BLaER1 (cell line): ENCODE measurements at regions not wholly inside any gene's neighbourhood (a gene's known extent, or its start where the extent isn't known, plus 50 kb on each side); places are given as distances from the start of the nearest gene placed in this dataset.
A peak's percentile ranks its signal among the peaks of the same experiment; 100 is the strongest.

Experiments
- H3K27ac ChIP-seq: shearing (Covaris generic); formaldehyde crosslinking; 2 replicates; pipeline ENCODE4 v1.8.1; 2022
- H3K27me3 ChIP-seq: shearing (Covaris generic); formaldehyde crosslinking; 2 replicates; pipeline ENCODE4 v1.8.1; 2022
- H3K36me3 ChIP-seq: shearing (Covaris generic); formaldehyde crosslinking; 2 replicates; pipeline ENCODE4 v1.8.1; 2022
- H3K4me1 ChIP-seq: shearing (Covaris generic); formaldehyde crosslinking; 2 replicates; pipeline ENCODE4 v1.8.1; 2022
- H3K4me2 ChIP-seq: shearing (Covaris generic); formaldehyde crosslinking; 2 replicates; pipeline ENCODE4 v1.8.1; 2022
- H3K4me3 ChIP-seq: shearing (Covaris generic); formaldehyde crosslinking; 2 replicates; pipeline ENCODE4 v1.8.1; 2022
- H3K9ac ChIP-seq: shearing (Covaris generic); formaldehyde crosslinking; 2 replicates; pipeline ENCODE4 v1.8.1; 2022
- H3K9me3 ChIP-seq: shearing (Covaris generic); formaldehyde crosslinking; 2 replicates; pipeline ENCODE4 v1.8.1; 2022
- H4K20me1 ChIP-seq: shearing (Covaris generic); formaldehyde crosslinking; 2 replicates; pipeline ENCODE4 v1.8.1; 2022
- Cebpa-rat ChIP-seq: shearing (Covaris generic); IDR thresholded peaks from 2 replicates; pipeline ENCODE4 v1.8.1; 2022

DNA sequence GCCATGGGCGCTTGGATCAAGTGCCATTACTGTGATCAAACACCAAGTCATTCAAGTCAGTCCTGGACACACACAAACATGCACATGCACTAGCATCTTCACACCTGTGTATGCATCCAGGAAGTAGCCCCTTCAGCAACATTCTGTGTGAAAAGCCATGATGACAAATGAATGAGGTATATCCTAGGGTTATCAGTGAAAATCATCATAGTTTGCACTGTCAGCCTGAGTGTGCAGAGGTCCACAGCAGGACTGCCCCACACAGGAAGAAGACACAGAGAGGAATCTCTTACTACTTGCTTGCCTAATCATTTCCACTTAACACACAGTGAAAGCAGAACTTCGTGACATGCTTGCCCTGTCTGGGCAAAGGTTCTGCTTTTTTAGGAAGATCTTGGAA is 184.0 kb upstream of the ADO start:
- Histone ChIP-seq H3K27ac (no peak overlapping the region), H3K4me1 (peaks cover 55% of the 10 kb centered on the region), H3K4me3 (no peak overlapping the region), H3K27me3 (no peaks in the 10 kb centered on the region), H4K20me1 (no peaks in the 10 kb centered on the region), H3K36me3 (no peaks in the 10 kb centered on the region), H3K9ac (no peak overlapping the region), H3K9me3 (no peaks in the 10 kb centered on the region), H3K4me2 (no peak overlapping the region)
- no peak for TF ChIP-seq Cebpa-rat

GRCh38 chr10:62623223-62623622 is 181.3 kb upstream of the ADO start:
- Histone ChIP-seq H3K4me2 (no peak overlapping the region), H4K20me1 (no peaks in the 10 kb centered on the region), H3K4me1 (peaks cover 60% of the 10 kb centered on the region), H3K36me3 (no peaks in the 10 kb centered on the region), H3K27ac (no peak overlapping the region), H3K4me3 (no peak overlapping the region), H3K9ac (no peak overlapping the region), H3K9me3 (no peaks in the 10 kb centered on the region), H3K27me3 (no peaks in the 10 kb centered on the region)
- no peak for TF ChIP-seq Cebpa-rat

DNA sequence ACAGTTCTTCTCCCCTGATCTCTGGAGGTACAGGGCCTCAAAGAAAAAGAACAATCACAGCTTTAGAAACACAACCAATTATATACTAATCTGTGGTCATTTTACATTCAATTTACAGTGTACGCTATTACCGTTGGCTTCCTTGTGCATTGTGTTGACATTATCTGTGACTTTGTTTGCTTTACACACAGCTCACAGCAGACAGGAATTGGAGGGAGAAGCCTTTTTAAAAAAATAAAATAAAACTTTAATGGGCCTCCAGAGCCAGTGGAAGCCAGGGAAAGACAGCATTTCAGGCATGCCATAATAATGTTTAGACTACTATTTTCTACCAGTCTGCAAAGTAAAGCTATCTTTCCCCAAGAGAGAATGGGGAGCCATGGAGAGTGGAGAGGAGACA is 179.0 kb upstream of the ADO start:
- Histone ChIP-seq H3K36me3 (no peaks in the 10 kb centered on the region), H3K27me3 (no peaks in the 10 kb centered on the region), H3K4me2 (peak overlapping the region; percentile 46), H3K9ac (no peak overlapping the region), H3K4me3 (no peak overlapping the region), H3K27ac (peak overlapping the region; percentile 45; the same call in 1 of the 2 replicates), H4K20me1 (no peaks in the 10 kb centered on the region), H3K4me1 (peaks cover 44% of the 10 kb centered on the region), H3K9me3 (0 out of 2 replicates have a peak, but pooled peaks cover 3% of the 10 kb centered on the region)
- TF ChIP-seq Cebpa-rat = no peak

- Histone ChIP-seq H3K4me2 (peak overlapping the region; percentile 46), H3K9me3 (peaks cover 8% of the 10 kb centered on the region; the same call in 1 of the 2 replicates), H3K9ac (no peak overlapping the region), H3K4me1 (peaks cover 46% of the 10 kb centered on the region), H4K20me1 (no peaks in the 10 kb centered on the region), H3K36me3 (no peaks in the 10 kb centered on the region), H3K4me3 (no peak overlapping the region), H3K27ac (peak overlapping the region; percentile 45; the same call in 1 of the 2 replicates), H3K27me3 (no peaks in the 10 kb centered on the region)
- TF ChIP-seq Cebpa-rat = no peak
Observed at GRCh38 chr10:62626079-62626478, 178.4 kb upstream of the ADO start.

GRCh38 chr10:62626817-62627216 is 177.7 kb upstream of the ADO start:
- no peak for TF ChIP-seq Cebpa-rat
- Histone ChIP-seq H4K20me1 (no peaks in the 10 kb centered on the region), H3K4me3 (no peak overlapping the region), H3K4me1 (peaks cover 54% of the 10 kb centered on the region), H3K4me2 (peak overlapping the region; percentile 46), H3K27me3 (no peaks in the 10 kb centered on the region), H3K9ac (0 out of 2 replicates have a peak overlapping the region, but pooled peaks have one; percentile 29), H3K9me3 (peaks cover 12% of the 10 kb centered on the region; the same call in 1 of the 2 replicates), H3K27ac (peak overlapping the region; percentile 45; the same call in 1 of the 2 replicates), H3K36me3 (no peaks in the 10 kb centered on the region)

- no peak overlapping the region; the same call in 1 of the 2 replicates for H3K27ac ChIP-seq
- H3K9ac ChIP-seq = no peak overlapping the region
- H4K20me1 ChIP-seq = no peaks in the 10 kb centered on the region
- H3K27me3 ChIP-seq = no peaks in the 10 kb centered on the region
- H3K36me3 ChIP-seq = no peaks in the 10 kb centered on the region
- peaks cover 65% of the 10 kb centered on the region for H3K4me1 ChIP-seq
- peak overlapping the region; percentile 21; the same call in 1 of the 2 replicates for H3K4me2 ChIP-seq
- no peak overlapping the region for H3K4me3 ChIP-seq
- H3K9me3 ChIP-seq = peaks cover 14% of the 10 kb centered on the region; the same call in 1 of the 2 replicates
- TF ChIP-seq Cebpa-rat = no peak
Observed at GRCh38 chr10:62627983-62628382, 176.5 kb upstream of the ADO start.

DNA sequence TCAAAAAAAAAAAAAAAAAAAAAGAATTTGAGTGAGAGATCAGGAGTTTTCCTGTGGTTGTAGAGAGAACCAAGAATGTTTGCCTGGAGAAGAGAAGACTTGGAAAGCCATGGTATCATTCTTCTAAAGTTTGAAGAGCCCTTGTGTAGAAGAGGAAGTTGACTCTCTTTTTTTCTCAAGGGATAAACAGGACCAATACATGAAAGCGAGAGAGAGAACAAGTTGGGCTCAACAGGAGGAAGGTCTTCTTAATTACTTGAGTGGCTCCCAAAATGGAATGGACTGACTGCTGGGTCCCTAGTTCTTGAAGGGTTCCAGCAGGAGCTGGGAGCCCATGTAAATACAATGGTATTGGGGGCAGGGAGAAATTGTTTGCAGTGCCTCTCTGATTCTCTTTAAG is 173.3 kb upstream of the ADO start:
- Histone ChIP-seq H3K4me2 (peak overlapping the region; percentile 85), H3K27me3 (no peaks in the 10 kb centered on the region), H3K9ac (no peak overlapping the region), H3K4me3 (no peak overlapping the region), H3K4me1 (peaks cover 82% of the 10 kb centered on the region), H4K20me1 (no peaks in the 10 kb centered on the region), H3K9me3 (peaks cover 25% of the 10 kb centered on the region), H3K27ac (peak overlapping the region; percentile 93; the same call in 1 of the 2 replicates), H3K36me3 (no peaks in the 10 kb centered on the region)
- no peak for TF ChIP-seq Cebpa-rat

- H3K4me2 ChIP-seq = peak overlapping the region; percentile 85
- no peaks in the 10 kb centered on the region for H3K36me3 ChIP-seq
- H3K4me1 ChIP-seq = peaks cover 80% of the 10 kb centered on the region
- no peak overlapping the region for H3K9ac ChIP-seq
- H3K27ac ChIP-seq = peak overlapping the region; percentile 93
- no peaks in the 10 kb centered on the region for H4K20me1 ChIP-seq
- peaks cover 25% of the 10 kb centered on the region for H3K9me3 ChIP-seq
- no peak for TF ChIP-seq Cebpa-rat
- no peaks in the 10 kb centered on the region for H3K27me3 ChIP-seq
- H3K4me3 ChIP-seq = peak overlapping the region; percentile 42
Observed at GRCh38 chr10:62632071-62632809, 172.3 kb upstream of the ADO start.

DNA sequence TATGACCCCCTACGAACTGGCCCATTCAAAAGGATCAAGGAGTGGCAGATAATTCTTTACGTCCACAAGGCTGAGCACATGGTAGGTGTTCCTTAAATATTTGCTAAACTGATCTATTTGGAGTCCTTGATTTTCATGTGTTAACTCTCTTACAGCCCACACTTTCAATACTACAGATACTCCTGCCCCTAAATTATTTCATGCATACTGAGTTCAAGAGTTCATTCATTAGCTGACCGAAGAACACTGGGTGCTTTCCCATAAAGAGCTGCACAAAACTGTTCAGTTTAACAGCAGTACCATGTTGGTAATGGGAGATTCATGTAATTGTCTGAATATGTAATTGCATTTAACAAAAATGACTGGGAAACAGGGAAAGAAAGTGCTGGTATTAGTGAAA is 170.5 kb upstream of the ADO start:
- Histone ChIP-seq H3K9ac (no peak overlapping the region), H3K4me1 (peaks cover 80% of the 10 kb centered on the region), H4K20me1 (no peaks in the 10 kb centered on the region), H3K9me3 (peaks cover 21% of the 10 kb centered on the region), H3K4me2 (peak overlapping the region; percentile 85), H3K36me3 (no peaks in the 10 kb centered on the region), H3K4me3 (no peak overlapping the region), H3K27me3 (no peaks in the 10 kb centered on the region), H3K27ac (peak overlapping the region; percentile 93)
- TF ChIP-seq Cebpa-rat = no peak

DNA sequence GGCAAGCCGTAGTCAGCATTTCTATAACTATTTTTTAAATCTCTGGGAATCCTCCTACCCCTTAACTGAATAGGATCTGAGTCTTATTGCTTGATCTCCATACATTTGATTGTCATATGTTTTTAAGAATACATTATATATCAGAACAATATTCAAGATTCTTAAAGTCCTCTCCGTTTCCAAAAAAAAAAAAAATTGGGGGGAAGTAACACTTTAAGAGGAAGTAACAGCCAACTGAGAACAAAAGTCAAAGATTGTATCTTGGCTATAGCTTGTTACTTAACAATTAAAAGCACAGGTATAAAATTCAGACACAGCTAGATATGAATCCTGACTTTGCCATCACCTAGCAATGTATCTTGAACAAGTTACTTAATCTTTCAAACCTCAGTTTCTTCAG is 169.9 kb upstream of the ADO start:
- H3K4me1 ChIP-seq = peaks cover 86% of the 10 kb centered on the region
- no peaks in the 10 kb centered on the region for H4K20me1 ChIP-seq
- no peak overlapping the region for H3K4me3 ChIP-seq
- H3K9ac ChIP-seq = no peak overlapping the region
- no peaks in the 10 kb centered on the region for H3K27me3 ChIP-seq
- H3K4me2 ChIP-seq = peak overlapping the region; percentile 85
- H3K27ac ChIP-seq = peak overlapping the region; percentile 93
- H3K9me3 ChIP-seq = peaks cover 21% of the 10 kb centered on the region
- no peak for TF ChIP-seq Cebpa-rat
- no peaks in the 10 kb centered on the region for H3K36me3 ChIP-seq
